Endothelial cell (in vitro differentiated cells): ENCODE measurements at regions not wholly inside any gene's neighbourhood (a gene's known extent, or its start where the extent isn't known, plus 50 kb on each side); places are given as distances from the start of the nearest gene placed in this dataset.

Experiments used
- DNase-seq: peaks from one replicate; pipeline ENCODE4 v3.0.0; 2021; ENCODE audit warnings: low spot score
- H3K27ac Mint-ChIP-seq: one replicate; pipeline ENCODE4 v1.8.0; 2021; ENCODE audit warnings: mixed read lengths, inconsistent platforms; ENCODE audit not compliant: unreplicated experiment
- H3K27me3 Mint-ChIP-seq: one replicate; pipeline ENCODE4 v1.8.0; 2021; ENCODE audit warnings: mild to moderate bottlenecking, moderate library complexity, mixed read lengths, inconsistent platforms; ENCODE audit not compliant: unreplicated experiment
- H3K36me3 Mint-ChIP-seq: one replicate; pipeline ENCODE4 v1.8.0; 2021; ENCODE audit warnings: mild to moderate bottlenecking, low read depth, mixed read lengths, inconsistent platforms; ENCODE audit not compliant: unreplicated experiment
- H3K4me1 Mint-ChIP-seq: one replicate; pipeline ENCODE4 v1.8.0; 2021; ENCODE audit warnings: mild to moderate bottlenecking, mixed read lengths, inconsistent platforms; ENCODE audit not compliant: unreplicated experiment
- H3K4me3 Mint-ChIP-seq: one replicate; pipeline ENCODE4 v1.8.0; 2021; ENCODE audit warnings: mild to moderate bottlenecking, mixed read lengths, inconsistent platforms; ENCODE audit not compliant: unreplicated experiment
- H3K9me3 Mint-ChIP-seq: one replicate; pipeline ENCODE4 v1.8.0; 2021; ENCODE audit warnings: mixed read lengths, inconsistent platforms; ENCODE audit not compliant: unreplicated experiment
- TF ChIP-seq, protein P1 (sequence below): fragments of 200-600 bp; sonication (generic); IDR thresholded peaks from one replicate; pipeline ENCODE4 v1.5.0; 2021; ENCODE audit warnings: antibody characterized with exemption; ENCODE audit not compliant: unreplicated experiment

DNA sequence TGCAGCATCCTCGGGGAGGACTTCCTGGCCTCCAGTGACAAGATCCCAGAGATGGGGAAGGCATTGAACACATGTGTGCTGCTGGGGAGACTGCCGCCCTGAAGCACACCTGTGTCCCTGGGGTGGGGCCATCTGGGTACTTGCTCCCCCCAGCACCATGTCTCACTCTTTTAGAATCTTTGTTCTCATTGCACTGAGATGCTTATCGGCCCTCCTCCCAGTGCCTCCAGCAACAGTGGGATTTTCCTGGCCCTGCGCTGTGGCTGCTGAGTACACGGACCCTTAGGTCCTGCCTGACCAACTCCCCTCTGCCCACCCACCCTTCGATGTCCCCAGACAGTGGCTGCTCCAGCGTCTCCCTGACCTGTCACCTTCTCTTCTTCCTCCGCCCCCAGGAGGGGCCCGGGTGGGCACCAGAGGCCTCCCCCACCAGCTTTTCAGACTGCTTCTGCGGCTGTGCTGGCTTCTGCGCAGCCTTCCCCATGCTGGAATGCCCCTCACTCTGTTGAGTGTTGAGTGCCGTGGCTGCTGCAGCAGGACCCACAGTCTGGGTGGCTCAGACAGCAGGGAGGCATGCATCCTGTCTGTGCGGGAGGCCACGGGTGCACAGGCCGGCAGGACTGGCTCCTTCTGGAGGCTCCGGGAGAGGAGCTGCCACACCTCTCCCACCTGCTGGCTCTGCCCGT is 145.9 kb upstream of the IRX2 start:
- no peak for DNase-seq
- H3K9me3 Mint-ChIP-seq, result peaks cover 18% of the 10 kb centered on the region
- TF ChIP-seq, protein P1, sequence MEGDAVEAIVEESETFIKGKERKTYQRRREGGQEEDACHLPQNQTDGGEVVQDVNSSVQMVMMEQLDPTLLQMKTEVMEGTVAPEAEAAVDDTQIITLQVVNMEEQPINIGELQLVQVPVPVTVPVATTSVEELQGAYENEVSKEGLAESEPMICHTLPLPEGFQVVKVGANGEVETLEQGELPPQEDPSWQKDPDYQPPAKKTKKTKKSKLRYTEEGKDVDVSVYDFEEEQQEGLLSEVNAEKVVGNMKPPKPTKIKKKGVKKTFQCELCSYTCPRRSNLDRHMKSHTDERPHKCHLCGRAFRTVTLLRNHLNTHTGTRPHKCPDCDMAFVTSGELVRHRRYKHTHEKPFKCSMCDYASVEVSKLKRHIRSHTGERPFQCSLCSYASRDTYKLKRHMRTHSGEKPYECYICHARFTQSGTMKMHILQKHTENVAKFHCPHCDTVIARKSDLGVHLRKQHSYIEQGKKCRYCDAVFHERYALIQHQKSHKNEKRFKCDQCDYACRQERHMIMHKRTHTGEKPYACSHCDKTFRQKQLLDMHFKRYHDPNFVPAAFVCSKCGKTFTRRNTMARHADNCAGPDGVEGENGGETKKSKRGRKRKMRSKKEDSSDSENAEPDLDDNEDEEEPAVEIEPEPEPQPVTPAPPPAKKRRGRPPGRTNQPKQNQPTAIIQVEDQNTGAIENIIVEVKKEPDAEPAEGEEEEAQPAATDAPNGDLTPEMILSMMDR, result no peak
- no peak overlapping the region for H3K27ac Mint-ChIP-seq
- peaks cover 11% of the 10 kb centered on the region for H3K27me3 Mint-ChIP-seq
- no peak overlapping the region for H3K4me3 Mint-ChIP-seq
- no peaks in the 10 kb centered on the region for H3K36me3 Mint-ChIP-seq
- H3K4me1 Mint-ChIP-seq, result peaks cover 6% of the 10 kb centered on the region

DNA sequence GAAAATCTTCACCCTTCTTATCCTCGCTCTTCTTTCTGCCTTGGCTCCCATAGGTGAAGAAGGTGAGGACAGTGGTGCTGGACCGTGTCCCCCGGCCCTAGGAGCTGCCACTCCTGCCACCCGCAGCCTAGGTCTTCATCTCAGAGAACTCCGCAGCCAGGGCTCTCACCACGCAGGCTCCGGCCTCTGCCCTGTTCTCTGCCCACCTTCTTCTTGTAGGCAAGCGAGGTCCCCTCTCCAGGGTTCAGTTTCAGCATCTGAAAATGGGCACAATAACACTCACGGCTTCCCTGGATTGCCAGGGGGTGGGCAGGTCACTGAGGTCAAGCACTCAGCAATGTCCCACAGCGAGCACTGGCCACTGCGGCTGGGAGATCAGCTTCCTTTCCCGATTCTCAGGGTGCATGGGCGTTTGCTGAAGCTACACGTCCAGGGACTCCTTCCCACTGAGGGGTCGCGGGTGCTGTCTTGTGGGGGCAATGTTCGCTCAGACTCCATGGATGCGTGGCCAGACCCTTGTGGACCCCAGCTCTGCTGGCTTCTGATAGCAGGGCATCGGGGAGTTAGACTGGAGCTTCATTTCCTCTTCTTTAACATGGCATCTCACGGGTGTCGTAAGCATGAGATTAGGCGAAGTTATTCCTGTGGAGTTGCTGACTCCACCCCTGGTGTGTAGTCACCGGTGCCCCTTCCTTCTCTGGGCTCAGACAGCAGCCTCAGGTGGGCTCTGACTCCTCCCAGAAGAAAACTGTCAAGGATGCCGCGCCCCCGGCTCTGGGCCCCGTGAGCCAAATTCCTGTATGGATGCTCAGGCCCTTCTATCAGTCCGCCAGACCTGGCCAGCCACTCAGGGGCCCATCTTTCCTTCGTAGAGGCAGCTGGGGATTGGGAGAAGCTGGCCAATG is 145.1 kb upstream of the IRX2 start:
- no peaks in the 10 kb centered on the region for H3K36me3 Mint-ChIP-seq
- H3K27ac Mint-ChIP-seq, result no peak overlapping the region
- H3K27me3 Mint-ChIP-seq, result peaks cover 9% of the 10 kb centered on the region
- peaks cover 15% of the 10 kb centered on the region for H3K9me3 Mint-ChIP-seq
- H3K4me3 Mint-ChIP-seq, result no peak overlapping the region
- H3K4me1 Mint-ChIP-seq, result peaks cover 2% of the 10 kb centered on the region
- TF ChIP-seq, protein P1, result no peak
- no peak for DNase-seq

DNA sequence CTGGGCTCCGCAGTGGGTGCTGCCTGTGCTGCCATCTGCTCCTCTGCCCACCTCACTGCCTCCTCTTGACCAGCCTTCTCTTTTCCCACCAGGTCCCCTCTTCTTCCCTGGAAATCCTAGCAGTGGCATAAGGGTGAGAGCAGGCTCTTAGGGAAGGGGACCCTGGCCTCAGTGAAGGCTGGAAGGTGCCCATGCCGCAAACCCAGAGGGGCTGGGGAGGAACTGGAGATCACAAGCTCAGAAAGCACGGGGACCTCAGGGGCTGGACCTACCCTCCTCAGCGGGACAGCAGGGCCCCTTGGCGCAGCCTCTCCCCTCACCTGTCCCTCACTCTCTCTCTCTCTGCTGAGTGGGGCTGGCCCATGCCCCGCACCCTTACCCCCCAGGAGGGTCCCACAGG is 144.4 kb upstream of the IRX2 start:
- H3K9me3 Mint-ChIP-seq, result peaks cover 8% of the 10 kb centered on the region

DNA sequence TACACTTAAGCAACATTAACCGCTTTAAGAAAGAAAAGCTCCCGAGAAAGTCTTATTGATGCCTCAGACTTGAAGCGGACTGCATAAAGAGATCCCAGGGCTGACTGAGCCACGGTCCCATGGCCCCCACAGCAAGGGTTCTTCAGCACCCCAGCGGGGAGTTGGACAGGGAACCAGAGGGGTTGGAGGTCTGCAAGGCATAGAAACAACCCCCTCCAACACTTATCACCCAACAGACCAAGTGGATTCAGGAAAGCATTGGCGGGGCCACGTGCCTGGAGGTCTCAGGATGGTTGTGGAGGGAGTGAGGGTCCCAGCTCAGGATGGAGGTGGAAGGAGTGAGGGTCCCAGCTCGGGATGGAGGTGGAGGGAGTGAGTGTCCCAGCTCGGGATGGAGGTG is 143.7 kb upstream of the IRX2 start:
- H3K27ac Mint-ChIP-seq, result no peak overlapping the region
- peaks cover 10% of the 10 kb centered on the region for H3K27me3 Mint-ChIP-seq
- H3K36me3 Mint-ChIP-seq, result peaks cover 5% of the 10 kb centered on the region
- no peak overlapping the region for H3K4me3 Mint-ChIP-seq
- H3K9me3 Mint-ChIP-seq, result peaks cover 9% of the 10 kb centered on the region
- TF ChIP-seq, protein P1, result no peak
- no peaks in the 10 kb centered on the region for H3K4me1 Mint-ChIP-seq
- DNase-seq, result no peak

More for the DNA sequence above, 144.4 kb upstream of the IRX2 start:
- TF ChIP-seq, protein P1, result no peak
- no peak for DNase-seq
- Mint-ChIP-seq H3K4me1 (no peaks in the 10 kb centered on the region), H3K27ac (no peak overlapping the region), H3K4me3 (no peak overlapping the region), H3K27me3 (peaks cover 7% of the 10 kb centered on the region), H3K36me3 (no peaks in the 10 kb centered on the region)

DNA sequence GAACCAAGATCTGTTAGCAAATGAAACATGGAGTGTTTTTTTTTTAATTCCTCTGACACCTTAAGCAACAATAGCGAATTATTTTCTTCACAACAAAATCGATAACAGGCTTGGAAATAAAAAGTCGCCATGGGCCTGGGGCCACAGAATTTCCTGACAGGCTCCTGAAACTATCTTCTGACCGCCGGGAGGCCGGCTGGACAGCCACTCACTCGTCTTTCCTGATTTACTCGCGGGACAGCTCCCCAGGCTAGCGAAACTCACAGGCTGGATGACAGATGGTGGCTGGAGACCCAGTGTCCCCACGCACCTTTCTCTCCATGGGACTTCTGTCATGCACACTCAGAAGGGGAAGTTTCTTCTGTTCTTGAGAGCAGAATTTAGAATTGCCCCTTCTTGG is 143.3 kb upstream of the IRX2 start:
- H3K36me3 Mint-ChIP-seq, result peaks cover 5% of the 10 kb centered on the region
- no peaks in the 10 kb centered on the region for H3K4me1 Mint-ChIP-seq
- H3K9me3 Mint-ChIP-seq, result peaks cover 9% of the 10 kb centered on the region
- H3K27ac Mint-ChIP-seq, result no peak overlapping the region
- DNase-seq, result no peak
- TF ChIP-seq, protein P1, result no peak
- H3K27me3 Mint-ChIP-seq, result peaks cover 10% of the 10 kb centered on the region
- no peak overlapping the region for H3K4me3 Mint-ChIP-seq
